ENCODE measurements at regions not wholly inside any gene's neighbourhood (a gene's known extent, or its start where the extent isn't known, plus 50 kb on each side); places are given as distances from the start of the nearest gene placed in this dataset.

- in situ Hi-C loops (cut with MboI; ENCODE audit: low pct_unique_long_range_greater_than_20kb, low sequenced_read_pairs, unreplicated experiment): no loop called here
Measured at GRCh38 chr6:90758741-90759140, 171.9 kb upstream of the MAP3K7 start.

GRCh38 chr6:90753820-90754643 is 167.2 kb upstream of the MAP3K7 start:
- DNase-seq (ENCODE audit: low spot score): no peak
- no peak for TF ChIP-seq CTCF (IDR thresholded peaks at IDR 0.05; ENCODE audit: extremely low read depth, insufficient read depth, missing control alignments)
- in situ Hi-C loops (cut with MboI; ENCODE audit: low pct_unique_long_range_greater_than_20kb, low sequenced_read_pairs, unreplicated experiment): no loop called here

More at GRCh38 chr6:90758741-90759140, 171.9 kb upstream of the MAP3K7 start:
- DNase-seq (ENCODE audit: low spot score): no peak
- no peak for TF ChIP-seq CTCF (IDR thresholded peaks at IDR 0.05; ENCODE audit: extremely low read depth, insufficient read depth, missing control alignments)

- no peak for DNase-seq (ENCODE audit: low spot score)
- in situ Hi-C loops (cut with MboI; ENCODE audit: low pct_unique_long_range_greater_than_20kb, low sequenced_read_pairs, unreplicated experiment): no loop called here
- no peak for TF ChIP-seq CTCF (IDR thresholded peaks at IDR 0.05; ENCODE audit: extremely low read depth, insufficient read depth, missing control alignments)
Measured at GRCh38 chr6:90739802-90740201, 152.9 kb upstream of the MAP3K7 start.

GRCh38 chr6:90739339-90739738 is 152.5 kb upstream of the MAP3K7 start:
- in situ Hi-C loops (cut with MboI; ENCODE audit: low pct_unique_long_range_greater_than_20kb, low sequenced_read_pairs, unreplicated experiment): no loop called here
- DNase-seq (ENCODE audit: low spot score): no peak
- TF ChIP-seq CTCF (IDR thresholded peaks at IDR 0.05; ENCODE audit: extremely low read depth, insufficient read depth, missing control alignments): no peak

GRCh38 chr6:90730151-90730673 is 143.3 kb upstream of the MAP3K7 start:
- DNase-seq (ENCODE audit: low spot score): no peak
- in situ Hi-C loops (cut with MboI; ENCODE audit: low pct_unique_long_range_greater_than_20kb, low sequenced_read_pairs, unreplicated experiment): no loop called here
- TF ChIP-seq CTCF (IDR thresholded peaks at IDR 0.05; ENCODE audit: extremely low read depth, insufficient read depth, missing control alignments): no peak

GRCh38 chr6:90729057-90729456 is 142.2 kb upstream of the MAP3K7 start:
- DNase-seq (ENCODE audit: low spot score): no peak
- TF ChIP-seq CTCF (IDR thresholded peaks at IDR 0.05; ENCODE audit: extremely low read depth, insufficient read depth, missing control alignments): no peak
- in situ Hi-C loops (cut with MboI; ENCODE audit: low pct_unique_long_range_greater_than_20kb, low sequenced_read_pairs, unreplicated experiment): no loop called here

Measured in GM13977 (cell line).